ENCODE measurements at regions not wholly inside any gene's neighbourhood (a gene's known extent, or its start where the extent isn't known, plus 50 kb on each side); places are given as distances from the start of the nearest gene placed in this dataset.

- Histone ChIP-seq H3K9me3 (ENCODE audit: control insufficient read depth, insufficient read depth, low read length) (no peaks in the 10 kb centered on the region), H3K27me3 (ENCODE audit: control insufficient read depth, low read length) (no peaks in the 10 kb centered on the region), H3K4me2 (ENCODE audit: low read length) (no peak overlapping the region), H3K9me2 (replicated peaks; ENCODE audit: control insufficient read depth, low read length) (no peaks in the 10 kb centered on the region), H4K20me1 (ENCODE audit: control insufficient read depth, insufficient read depth, low read depth, low read length) (no peaks in the 10 kb centered on the region), H3K4me3 (ENCODE audit: low read length) (no peak overlapping the region), H3K4me1 (ENCODE audit: control insufficient read depth, low read length) (no peaks in the 10 kb centered on the region), H3K36me3 (ENCODE audit: control insufficient read depth, low read length) (no peaks in the 10 kb centered on the region), H3F3A (ENCODE audit: control insufficient read depth, insufficient read depth) (no peaks in the 10 kb centered on the region), H3K27ac (ENCODE audit: low read depth, low read length) (no peak overlapping the region), H3K79me2 (ENCODE audit: control insufficient read depth, low read length) (no peaks in the 10 kb centered on the region)
- TF ChIP-seq EZH2phosphoT487 (IDR thresholded peaks at IDR 0.05; ENCODE audit: borderline replicate concordance, low read length), result no peak
- TF ChIP-seq, protein P1, sequence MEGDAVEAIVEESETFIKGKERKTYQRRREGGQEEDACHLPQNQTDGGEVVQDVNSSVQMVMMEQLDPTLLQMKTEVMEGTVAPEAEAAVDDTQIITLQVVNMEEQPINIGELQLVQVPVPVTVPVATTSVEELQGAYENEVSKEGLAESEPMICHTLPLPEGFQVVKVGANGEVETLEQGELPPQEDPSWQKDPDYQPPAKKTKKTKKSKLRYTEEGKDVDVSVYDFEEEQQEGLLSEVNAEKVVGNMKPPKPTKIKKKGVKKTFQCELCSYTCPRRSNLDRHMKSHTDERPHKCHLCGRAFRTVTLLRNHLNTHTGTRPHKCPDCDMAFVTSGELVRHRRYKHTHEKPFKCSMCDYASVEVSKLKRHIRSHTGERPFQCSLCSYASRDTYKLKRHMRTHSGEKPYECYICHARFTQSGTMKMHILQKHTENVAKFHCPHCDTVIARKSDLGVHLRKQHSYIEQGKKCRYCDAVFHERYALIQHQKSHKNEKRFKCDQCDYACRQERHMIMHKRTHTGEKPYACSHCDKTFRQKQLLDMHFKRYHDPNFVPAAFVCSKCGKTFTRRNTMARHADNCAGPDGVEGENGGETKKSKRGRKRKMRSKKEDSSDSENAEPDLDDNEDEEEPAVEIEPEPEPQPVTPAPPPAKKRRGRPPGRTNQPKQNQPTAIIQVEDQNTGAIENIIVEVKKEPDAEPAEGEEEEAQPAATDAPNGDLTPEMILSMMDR (IDR thresholded peaks at IDR 0.05; ENCODE audit: low read depth, low read length, poor library complexity, severe bottlenecking), result no peak
Measured at GRCh38 chr21:27787046-27787445, 820.2 kb upstream of the ADAMTS5 start.

GRCh38 chr21:27779606-27780005 lies 812.7 kb upstream of the ADAMTS5 start:
- no peak overlapping the region for H3K4me3 ChIP-seq (ENCODE audit: low read length)
- H4K20me1 ChIP-seq (ENCODE audit: control insufficient read depth, insufficient read depth, low read depth, low read length), result no peaks in the 10 kb centered on the region
- no peaks in the 10 kb centered on the region for H3F3A ChIP-seq (ENCODE audit: control insufficient read depth, insufficient read depth)
- H3K36me3 ChIP-seq (ENCODE audit: control insufficient read depth, low read length), result no peaks in the 10 kb centered on the region
- no peak overlapping the region for H3K4me2 ChIP-seq (ENCODE audit: low read length)
- H3K9me3 ChIP-seq (ENCODE audit: control insufficient read depth, insufficient read depth, low read length), result peaks cover 14% of the 10 kb centered on the region; the same call in 1 of the 2 replicates
- H3K79me2 ChIP-seq (ENCODE audit: control insufficient read depth, low read length), result no peaks in the 10 kb centered on the region
- no peak overlapping the region for H3K27ac ChIP-seq (ENCODE audit: low read depth, low read length)
- no peaks in the 10 kb centered on the region for H3K27me3 ChIP-seq (ENCODE audit: control insufficient read depth, low read length)
- no peaks in the 10 kb centered on the region for H3K4me1 ChIP-seq (ENCODE audit: control insufficient read depth, low read length)
- H3K9me2 ChIP-seq (replicated peaks; ENCODE audit: control insufficient read depth, low read length), result no peaks in the 10 kb centered on the region
- TF ChIP-seq, protein P1 (IDR thresholded peaks at IDR 0.05; ENCODE audit: low read depth, low read length, poor library complexity, severe bottlenecking), result no peak
- no peak for TF ChIP-seq EZH2phosphoT487 (IDR thresholded peaks at IDR 0.05; ENCODE audit: borderline replicate concordance, low read length)

- Histone ChIP-seq H3K9me3 (ENCODE audit: control insufficient read depth, insufficient read depth, low read length) (peaks cover 14% of the 10 kb centered on the region; the same call in 1 of the 2 replicates), H3K36me3 (ENCODE audit: control insufficient read depth, low read length) (no peaks in the 10 kb centered on the region), H3K4me2 (ENCODE audit: low read length) (no peak overlapping the region), H3F3A (ENCODE audit: control insufficient read depth, insufficient read depth) (no peaks in the 10 kb centered on the region), H3K27me3 (ENCODE audit: control insufficient read depth, low read length) (no peaks in the 10 kb centered on the region), H4K20me1 (ENCODE audit: control insufficient read depth, insufficient read depth, low read depth, low read length) (no peaks in the 10 kb centered on the region), H3K4me3 (ENCODE audit: low read length) (no peak overlapping the region), H3K9me2 (replicated peaks; ENCODE audit: control insufficient read depth, low read length) (no peaks in the 10 kb centered on the region), H3K27ac (ENCODE audit: low read depth, low read length) (no peak overlapping the region), H3K4me1 (ENCODE audit: control insufficient read depth, low read length) (no peaks in the 10 kb centered on the region), H3K79me2 (ENCODE audit: control insufficient read depth, low read length) (no peaks in the 10 kb centered on the region)
- TF ChIP-seq, protein P1 (IDR thresholded peaks at IDR 0.05; ENCODE audit: low read depth, low read length, poor library complexity, severe bottlenecking), result no peak
- TF ChIP-seq EZH2phosphoT487 (IDR thresholded peaks at IDR 0.05; ENCODE audit: borderline replicate concordance, low read length), result no peak
Measured at GRCh38 chr21:27776925-27777553, 810.2 kb upstream of the ADAMTS5 start.
